ENCODE measurements at regions not wholly inside any gene's neighbourhood (a gene's known extent, or its start where the extent isn't known, plus 50 kb on each side); places are given as distances from the start of the nearest gene placed in this dataset.
"Not testable (repeated sequence)": the region's sequence is repeated elsewhere in the genome, so short reads cannot be mapped to it uniquely, and the experiment has no call there.

DNA sequence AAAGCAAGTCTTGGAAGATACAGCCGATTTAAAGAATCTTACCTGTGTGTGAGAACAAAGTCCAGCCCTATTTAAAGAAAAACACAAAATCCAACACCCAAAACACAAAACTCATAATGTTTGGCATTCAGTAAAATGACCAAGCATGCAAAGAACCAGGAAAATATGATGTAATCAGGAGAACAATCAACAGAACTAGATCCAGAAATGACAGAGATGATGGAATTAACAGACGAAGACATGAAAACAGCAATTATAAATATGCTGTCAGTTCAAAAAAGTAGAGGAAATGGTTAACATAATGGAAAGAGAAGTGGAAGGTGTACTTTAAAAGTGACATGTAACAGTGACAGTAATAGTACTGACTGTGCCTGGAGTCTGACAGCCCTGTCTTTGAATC is 56.1 kb upstream of the ERV3-1 start:
- DNase-seq (ENCODE audit: low read depth in 3 of 3): not testable (repeated sequence)

DNA sequence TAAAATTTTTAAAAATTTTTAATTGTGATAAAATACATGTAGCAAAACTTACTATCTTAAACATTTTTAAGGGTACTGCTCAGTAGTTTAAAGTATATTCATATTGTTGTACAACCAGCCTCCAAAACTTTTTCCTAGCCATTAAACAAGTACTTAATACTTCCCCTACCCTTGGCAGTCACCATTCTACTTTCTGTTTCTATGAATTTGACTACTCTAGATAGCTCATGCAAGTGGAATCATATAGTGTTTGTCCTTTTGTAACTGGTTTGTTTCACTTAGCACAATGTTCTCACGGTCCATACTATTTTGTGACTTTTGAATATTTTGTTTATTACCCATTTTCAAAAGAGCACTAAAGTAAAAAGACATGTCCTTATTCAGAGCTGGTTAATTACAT is 52.8 kb upstream of the ERV3-1 start:
- not testable (repeated sequence) for DNase-seq (ENCODE audit: low read depth in 3 of 3)

All from stimulated activated CD4-positive, alpha-beta T cell treated with anti-CD3 and anti-CD28 coated beads, TNF-alpha, amount 100 ng/mL, for 48 hours (primary cell).